ENCODE measurements at regions not wholly inside any gene's neighbourhood (a gene's known extent, or its start where the extent isn't known, plus 50 kb on each side); places are given as distances from the start of the nearest gene placed in this dataset.
A peak's percentile ranks its signal among the peaks of the same experiment; 100 is the strongest.

DNA sequence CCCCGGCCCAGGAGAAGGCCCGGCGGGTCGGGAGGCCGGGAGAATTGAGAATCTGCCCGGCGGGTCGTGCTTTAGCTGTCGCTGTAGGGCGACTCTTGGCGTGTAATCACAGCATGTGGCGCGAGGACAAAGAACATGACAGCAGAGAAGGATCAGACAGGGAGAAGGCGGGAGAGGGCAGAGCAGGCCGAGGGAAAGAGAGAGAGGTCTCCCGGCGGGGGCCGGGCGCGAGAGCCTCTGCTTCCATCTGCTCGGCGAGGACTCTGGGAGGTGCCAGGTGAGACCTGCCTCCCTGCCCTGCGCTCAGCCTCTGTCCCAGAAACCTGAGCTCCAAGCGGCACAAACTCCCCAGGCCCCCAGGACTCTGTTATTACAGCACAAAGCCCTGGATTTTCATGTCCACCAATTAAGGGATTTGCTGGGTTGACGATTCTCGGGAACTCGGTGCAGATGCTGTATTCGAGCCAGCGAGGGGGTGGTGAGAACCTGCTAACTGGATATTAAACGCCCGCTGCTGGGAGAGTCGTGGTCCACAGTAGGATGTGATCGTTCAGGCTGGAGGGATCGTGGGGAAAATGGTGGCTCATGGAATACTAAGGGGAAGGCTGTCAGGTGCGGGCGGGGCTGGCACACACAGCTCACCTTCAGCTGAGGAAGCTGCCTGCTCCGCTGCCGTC is 172.0 kb upstream of the CIBAR2 start:
- TF ChIP-seq, protein P1, sequence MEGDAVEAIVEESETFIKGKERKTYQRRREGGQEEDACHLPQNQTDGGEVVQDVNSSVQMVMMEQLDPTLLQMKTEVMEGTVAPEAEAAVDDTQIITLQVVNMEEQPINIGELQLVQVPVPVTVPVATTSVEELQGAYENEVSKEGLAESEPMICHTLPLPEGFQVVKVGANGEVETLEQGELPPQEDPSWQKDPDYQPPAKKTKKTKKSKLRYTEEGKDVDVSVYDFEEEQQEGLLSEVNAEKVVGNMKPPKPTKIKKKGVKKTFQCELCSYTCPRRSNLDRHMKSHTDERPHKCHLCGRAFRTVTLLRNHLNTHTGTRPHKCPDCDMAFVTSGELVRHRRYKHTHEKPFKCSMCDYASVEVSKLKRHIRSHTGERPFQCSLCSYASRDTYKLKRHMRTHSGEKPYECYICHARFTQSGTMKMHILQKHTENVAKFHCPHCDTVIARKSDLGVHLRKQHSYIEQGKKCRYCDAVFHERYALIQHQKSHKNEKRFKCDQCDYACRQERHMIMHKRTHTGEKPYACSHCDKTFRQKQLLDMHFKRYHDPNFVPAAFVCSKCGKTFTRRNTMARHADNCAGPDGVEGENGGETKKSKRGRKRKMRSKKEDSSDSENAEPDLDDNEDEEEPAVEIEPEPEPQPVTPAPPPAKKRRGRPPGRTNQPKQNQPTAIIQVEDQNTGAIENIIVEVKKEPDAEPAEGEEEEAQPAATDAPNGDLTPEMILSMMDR (IDR thresholded peaks at IDR 0.05; ENCODE audit: poor library complexity, severe bottlenecking): peak; percentile 26
- TF ChIP-seq TAF1 (IDR thresholded peaks at IDR 0.05; ENCODE audit: low read depth): no peak
- no peak for TF ChIP-seq EZH2 (IDR thresholded peaks at IDR 0.05; ENCODE audit: borderline replicate concordance, insufficient read depth, low read length, poor library complexity, severe bottlenecking)
- peak; percentile 60 for TF ChIP-seq EP300 (conservative IDR thresholded peaks at IDR 0.05; ENCODE audit: poor library complexity, severe bottlenecking)
- TF ChIP-seq POLR2AphosphoS5 (IDR thresholded peaks at IDR 0.05): peak; percentile 55
- TF ChIP-seq MXI1 (conservative IDR thresholded peaks at IDR 0.05; ENCODE audit: poor library complexity, severe bottlenecking): no peak
- TF ChIP-seq RAD21 (conservative IDR thresholded peaks at IDR 0.05): no peak
- TF ChIP-seq SMC3 (conservative IDR thresholded peaks at IDR 0.05; ENCODE audit: poor library complexity): peak; percentile 51
- TF ChIP-seq, protein P2, sequence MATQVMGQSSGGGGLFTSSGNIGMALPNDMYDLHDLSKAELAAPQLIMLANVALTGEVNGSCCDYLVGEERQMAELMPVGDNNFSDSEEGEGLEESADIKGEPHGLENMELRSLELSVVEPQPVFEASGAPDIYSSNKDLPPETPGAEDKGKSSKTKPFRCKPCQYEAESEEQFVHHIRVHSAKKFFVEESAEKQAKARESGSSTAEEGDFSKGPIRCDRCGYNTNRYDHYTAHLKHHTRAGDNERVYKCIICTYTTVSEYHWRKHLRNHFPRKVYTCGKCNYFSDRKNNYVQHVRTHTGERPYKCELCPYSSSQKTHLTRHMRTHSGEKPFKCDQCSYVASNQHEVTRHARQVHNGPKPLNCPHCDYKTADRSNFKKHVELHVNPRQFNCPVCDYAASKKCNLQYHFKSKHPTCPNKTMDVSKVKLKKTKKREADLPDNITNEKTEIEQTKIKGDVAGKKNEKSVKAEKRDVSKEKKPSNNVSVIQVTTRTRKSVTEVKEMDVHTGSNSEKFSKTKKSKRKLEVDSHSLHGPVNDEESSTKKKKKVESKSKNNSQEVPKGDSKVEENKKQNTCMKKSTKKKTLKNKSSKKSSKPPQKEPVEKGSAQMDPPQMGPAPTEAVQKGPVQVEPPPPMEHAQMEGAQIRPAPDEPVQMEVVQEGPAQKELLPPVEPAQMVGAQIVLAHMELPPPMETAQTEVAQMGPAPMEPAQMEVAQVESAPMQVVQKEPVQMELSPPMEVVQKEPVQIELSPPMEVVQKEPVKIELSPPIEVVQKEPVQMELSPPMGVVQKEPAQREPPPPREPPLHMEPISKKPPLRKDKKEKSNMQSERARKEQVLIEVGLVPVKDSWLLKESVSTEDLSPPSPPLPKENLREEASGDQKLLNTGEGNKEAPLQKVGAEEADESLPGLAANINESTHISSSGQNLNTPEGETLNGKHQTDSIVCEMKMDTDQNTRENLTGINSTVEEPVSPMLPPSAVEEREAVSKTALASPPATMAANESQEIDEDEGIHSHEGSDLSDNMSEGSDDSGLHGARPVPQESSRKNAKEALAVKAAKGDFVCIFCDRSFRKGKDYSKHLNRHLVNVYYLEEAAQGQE (IDR thresholded peaks at IDR 0.05; ENCODE audit: borderline replicate concordance): no peak
